K562 (cell line): ENCODE measurements at regions not wholly inside any gene's neighbourhood (a gene's known extent, or its start where the extent isn't known, plus 50 kb on each side); places are given as distances from the start of the nearest gene placed in this dataset.

ENCODE experiments used
- ATAC-seq: fragments of 200-7000 bp; cut with Tn5 transposase; 3 replicates; pipeline ENCODE4 v1.9.1; 2020; ENCODE audit warnings: moderate library complexity
- BruUV-seq: library from RNA; stranded (reverse); fragments of 400-500 nt; replicated peaks from 2 replicates; lab custom pipeline; 2021; lab: Mats Ljungman, UMichigan
- CTCF ChIA-PET: fragments of 300-600 bp; formaldehyde crosslinking; extraction: SDS; loops from one replicate; lab custom pipeline; 2021; ENCODE audit warnings: low intra/inter-chr PET ratio; lab: Yijun Ruan, JAX
- POLR2A ChIA-PET: fragments of 300-600, 350-650 bp; sonication (Branson Sonifier 250); formaldehyde crosslinking; extraction: SDS; loops from one replicate; lab custom pipeline; 2021; ENCODE audit warnings: antibody characterized with exemption, inconsistent platforms; lab: Yijun Ruan, JAX
- DNase-seq, 4 experiments: peaks; one replicate each; pipeline versions ENCODE4 v3.0.0 to v3.0.0-alpha.2; 2011 to 2018; ENCODE audit warnings: low spot score in 3 of 4, mixed read lengths in 3 of 4; ENCODE audit errors: extremely low read depth in 1 of 4
- FAIRE-seq: peaks from 2 replicates; lab custom pipeline; 2011; peaks lifted over from hg19 to GRCh38; lab: Jason Lieb, UNC
- H2AFZ ChIP-seq: 2 replicates; pipeline ENCODE4 v1.6.0; 2011; ENCODE audit warnings: low read depth, low read length, control low read depth, inconsistent platforms
- H3K27ac ChIP-seq: fragments of 200-600 bp; 3 replicates; pipeline ENCODE4 v1.8.0; 2011; ENCODE audit warnings: low read depth, mild to moderate bottlenecking, control low read depth, inconsistent platforms, low read length, moderate library complexity, mixed read lengths; ENCODE audit errors: extremely low read depth
- H3K27me3 ChIP-seq, 2 experiments: fragments of 300-600 bp in 1 of 2; 2 replicates in 1 of 2; 3 replicates in 1 of 2; pipeline versions ENCODE4 v1.6.0 to v1.8.0; 2011; ENCODE audit warnings: inconsistent platforms in 2 of 2, low read length in 2 of 2, mild to moderate bottlenecking in 1 of 2, mixed read lengths in 1 of 2, moderate library complexity in 1 of 2; ENCODE audit not compliant: control insufficient read depth in 2 of 2, insufficient read depth in 2 of 2
- H3K36me3 ChIP-seq: fragments of 300-600 bp; 3 replicates; pipeline ENCODE4 v1.8.0; 2011; ENCODE audit warnings: mild to moderate bottlenecking, low read length, inconsistent platforms; ENCODE audit not compliant: control insufficient read depth, insufficient read depth
- H3K4me1 ChIP-seq, 2 experiments: fragments of 200-600 bp in 1 of 2; replicated peaks in 1 of 2; 2 replicates in 1 of 2; 3 replicates in 1 of 2; pipeline versions ENCODE4 v1.5.1 to v1.8.0; 2011; ENCODE audit warnings: inconsistent platforms in 2 of 2, low read length in 2 of 2, mild to moderate bottlenecking in 1 of 2, mixed read lengths in 1 of 2, moderate library complexity in 1 of 2; ENCODE audit not compliant: control insufficient read depth in 2 of 2, insufficient read depth in 2 of 2
- H3K4me2 ChIP-seq: 2 replicates; pipeline ENCODE4 v1.6.1; 2011; ENCODE audit warnings: low read length, control low read depth, inconsistent platforms, mixed read lengths; ENCODE audit not compliant: insufficient read depth
- H3K4me3 ChIP-seq: fragments of 200-600 bp; sonication (generic), shearing (Covaris generic); 2 replicates; pipeline ENCODE4 v1.5.1; 2016; ENCODE audit warnings: control low read depth, inconsistent platforms
- H3K79me2 ChIP-seq: fragments of 200-600 bp; 3 replicates; pipeline ENCODE4 v1.8.0; 2011; ENCODE audit warnings: low read length, inconsistent platforms; ENCODE audit not compliant: control insufficient read depth, insufficient read depth
- H3K9ac ChIP-seq, 2 experiments: 2 replicates each; pipeline versions ENCODE4 v1.6.0 to v1.6.1; 2011; ENCODE audit warnings: low read depth in 2 of 2, low read length in 2 of 2, control low read depth in 1 of 2, inconsistent platforms in 1 of 2, mild to moderate bottlenecking in 1 of 2, mixed read lengths in 1 of 2; ENCODE audit not compliant: insufficient read depth in 1 of 2
- H3K9me1 ChIP-seq: one replicate; pipeline ENCODE4 v1.6.0; 2011; ENCODE audit warnings: inconsistent platforms, mild to moderate bottlenecking, low read length, moderate library complexity; ENCODE audit not compliant: control insufficient read depth, insufficient read depth
- H3K9me3 ChIP-seq: replicated peaks from 2 replicates; pipeline ENCODE4 v1.5.1; 2011; ENCODE audit warnings: low read depth, low read length, inconsistent platforms; ENCODE audit not compliant: control insufficient read depth, insufficient read depth
- H4K20me1 ChIP-seq: replicated peaks from 2 replicates; pipeline ENCODE4 v1.6.1; 2011; ENCODE audit warnings: low read length, inconsistent platforms, mixed read lengths; ENCODE audit not compliant: control insufficient read depth, insufficient read depth
- BRCA1 ChIP-seq, 2 experiments: fragments of 450-650 bp in 1 of 2; sonication (generic) in 1 of 2; formaldehyde crosslinking in 1 of 2; IDR thresholded peaks; 2 replicates each; pipeline versions ENCODE4 v1.5.0 to v1.6.1; 2017 to 2020; ENCODE audit warnings: mild to moderate bottlenecking in 1 of 2, missing genetic modification reagents in 1 of 2
- DMBX1 ChIP-seq: fragments of 250-450 bp; sonication (Bioruptor Pico); IDR thresholded peaks from 2 replicates; pipeline ENCODE4 v1.8.0; 2022; ENCODE audit warnings: inconsistent platforms, mild to moderate bottlenecking, moderate library complexity, borderline replicate concordance
- KLF1 ChIP-seq: fragments of 450-650 bp; IDR thresholded peaks from 2 replicates; pipeline ENCODE4 v1.6.1; 2016; ENCODE audit warnings: missing genetic modification characterization, missing compliant biosample characterization
- RB1 ChIP-seq: fragments of 450-650 bp; IDR thresholded peaks from 2 replicates; pipeline ENCODE4 v1.6.1; 2017; ENCODE audit warnings: low read depth, mild to moderate bottlenecking
- ZNF217 ChIP-seq: sonication (generic); formaldehyde crosslinking; IDR thresholded peaks from 2 replicates; pipeline ENCODE4 v1.8.0; 2022; ENCODE audit warnings: mild to moderate bottlenecking, missing genetic modification reagents
- ZNF324 ChIP-seq: fragments of 250-450 bp; sonication (Bioruptor Pico); IDR thresholded peaks from 2 replicates; pipeline ENCODE4 v1.4.0; 2020; ENCODE audit warnings: mild to moderate bottlenecking
- ZNF384 ChIP-seq: IDR thresholded peaks from 2 replicates; pipeline ENCODE4 v1.6.1; 2012; ENCODE audit warnings: low read depth, low read length, improper control_type of control experiment
- WGBS: fragments of 100-300 bp; shearing (Covaris generic); methylation state at CpG from one replicate; pipeline ENCODE4 v1.1.6; 2016; ENCODE audit warnings: low coverage, mixed read lengths; ENCODE audit not compliant: insufficient coverage; ENCODE audit errors: missing lambda C conversion rate; 5-methylcytosine and 5-hydroxymethylcytosine counted together
- in situ Hi-C: fragments of 300-500 bp; cut with MboI; formaldehyde crosslinking; loops from 4 replicates; pipeline ENCODE4 v1.15.0; 2018; ENCODE audit warnings: inconsistent platforms, mixed read lengths
- intact Hi-C: fragments of 100-400 bp; cut with micrococcal nuclease; formaldehyde crosslinking; loops from 2 replicates; pipeline ENCODE4 v1.14.2; 2022
- TF ChIP-seq, protein P1 (sequence below): fragments of 250-450 bp; sonication (Bioruptor Pico); IDR thresholded peaks from 2 replicates; pipeline ENCODE4 v1.4.0; 2020; ENCODE audit warnings: borderline replicate concordance
- TF ChIP-seq, protein P2 (sequence below): sonication (generic); formaldehyde crosslinking; IDR thresholded peaks from 2 replicates; pipeline ENCODE4 v1.5.0; 2020; ENCODE audit warnings: missing genetic modification reagents
- TF ChIP-seq, protein P3 (sequence below): conservative IDR thresholded peaks from 2 replicates; pipeline ENCODE4 v1.6.1; 2011; ENCODE audit warnings: low read depth, mild to moderate bottlenecking, low read length; ENCODE audit not compliant: control insufficient read depth
- TF ChIP-seq, protein P4 (sequence below): sonication (generic); formaldehyde crosslinking; IDR thresholded peaks from 2 replicates; pipeline ENCODE4 v1.8.0; 2023; ENCODE audit warnings: mild to moderate bottlenecking, missing genetic modification reagents

DNA sequence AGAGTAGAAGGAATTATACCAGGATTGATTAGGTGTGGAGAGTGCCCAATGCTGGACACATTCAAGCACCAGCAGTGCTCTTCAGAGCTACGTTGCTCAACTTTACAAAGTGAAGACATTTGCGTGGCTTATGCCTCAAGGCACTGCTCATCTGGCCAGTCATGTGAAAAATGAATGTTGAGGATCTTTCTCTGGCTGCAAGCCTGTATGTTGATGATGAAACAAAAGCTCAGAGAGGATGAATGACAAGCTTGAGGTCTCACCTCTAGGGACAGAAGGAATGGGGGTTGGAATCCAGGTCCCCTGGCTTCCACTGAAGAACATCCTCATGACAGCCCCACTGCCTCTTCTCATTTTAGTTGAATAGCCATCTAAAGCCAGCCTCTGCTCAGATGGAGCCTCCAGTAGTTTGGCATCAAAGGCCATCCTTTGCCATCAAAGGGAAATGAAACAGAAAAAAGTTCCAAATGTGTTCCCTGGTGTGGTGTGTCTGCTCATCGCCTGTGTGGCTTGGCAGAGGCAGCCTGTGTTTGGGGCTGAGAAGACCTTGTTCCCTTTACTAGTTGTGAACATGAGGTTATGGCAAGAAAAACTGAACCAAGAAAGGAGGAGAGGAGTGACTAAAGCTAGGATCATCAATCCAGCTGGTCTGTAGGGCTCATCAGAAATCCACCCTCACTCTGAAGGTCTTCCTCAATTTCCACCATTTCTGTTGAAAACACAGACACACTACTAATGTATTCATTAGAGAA lies 114.0 kb upstream of the KL start (continued):
- TF ChIP-seq ZNF384: no peak
- no peak for TF ChIP-seq KLF1 (tag)
- no peak for TF ChIP-seq ZNF217 (CRISPR knock-in tag)

DNA sequence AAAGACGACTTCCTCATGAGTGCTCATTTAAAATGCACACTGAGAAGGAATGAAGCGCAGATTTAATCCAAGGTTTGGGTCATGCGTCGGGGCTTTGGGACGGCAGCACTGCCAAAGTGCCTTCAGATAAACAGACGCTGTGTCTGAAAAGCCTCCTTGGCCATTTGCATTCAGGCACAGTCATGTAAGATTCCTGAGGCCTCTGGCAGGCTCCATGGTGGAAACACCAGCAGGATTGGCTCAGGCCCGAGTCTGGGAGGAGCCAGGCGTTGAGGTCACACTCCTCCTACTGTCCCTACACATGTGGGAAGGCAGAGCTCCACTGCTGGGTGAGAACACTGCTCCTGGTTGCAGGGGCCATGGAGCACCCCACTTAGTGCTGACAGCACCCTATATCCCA lies 113.3 kb upstream of the KL start:
- H3K27me3 ChIP-seq: no peaks in the 10 kb centered on the region
- CTCF ChIA-PET: no interaction called here
- ATAC-seq: peak; percentile 59; the same call in 2 of the 3 replicates
- intact Hi-C loops: no loop called here
- no peaks in the 10 kb centered on the region for H3K9me3 ChIP-seq
- no peaks in the 10 kb centered on the region for H3K79me2 ChIP-seq
- TF ChIP-seq DMBX1 (no peak), RB1 (no peak), BRCA1 (IDR thresholded peaks at IDR 0.05) (no peak), BRCA1 (CRISPR knock-in tag; IDR thresholded peaks at IDR 0.05) (no peak), ZNF324 (CRISPR knock-in tag) (no peak)
- TF ChIP-seq, protein P1, sequence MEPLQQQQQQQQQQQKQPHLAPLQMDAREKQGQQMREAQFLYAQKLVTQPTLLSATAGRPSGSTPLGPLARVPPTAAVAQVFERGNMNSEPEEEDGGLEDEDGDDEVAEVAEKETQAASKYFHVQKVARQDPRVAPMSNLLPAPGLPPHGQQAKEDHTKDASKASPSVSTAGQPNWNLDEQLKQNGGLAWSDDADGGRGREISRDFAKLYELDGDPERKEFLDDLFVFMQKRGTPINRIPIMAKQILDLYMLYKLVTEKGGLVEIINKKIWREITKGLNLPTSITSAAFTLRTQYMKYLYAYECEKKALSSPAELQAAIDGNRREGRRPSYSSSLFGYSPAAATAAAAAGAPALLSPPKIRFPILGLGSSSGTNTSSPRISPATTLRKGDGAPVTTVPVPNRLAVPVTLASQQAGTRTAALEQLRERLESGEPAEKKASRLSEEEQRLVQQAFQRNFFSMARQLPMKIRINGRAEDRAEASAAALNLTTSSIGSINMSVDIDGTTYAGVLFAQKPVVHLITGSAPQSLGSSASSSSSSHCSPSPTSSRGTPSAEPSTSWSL: no peak
- TF ChIP-seq, protein P2, sequence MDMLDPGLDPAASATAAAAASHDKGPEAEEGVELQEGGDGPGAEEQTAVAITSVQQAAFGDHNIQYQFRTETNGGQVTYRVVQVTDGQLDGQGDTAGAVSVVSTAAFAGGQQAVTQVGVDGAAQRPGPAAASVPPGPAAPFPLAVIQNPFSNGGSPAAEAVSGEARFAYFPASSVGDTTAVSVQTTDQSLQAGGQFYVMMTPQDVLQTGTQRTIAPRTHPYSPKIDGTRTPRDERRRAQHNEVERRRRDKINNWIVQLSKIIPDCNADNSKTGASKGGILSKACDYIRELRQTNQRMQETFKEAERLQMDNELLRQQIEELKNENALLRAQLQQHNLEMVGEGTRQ (CRISPR knock-in tag): no peak
- TF ChIP-seq, protein P3, sequence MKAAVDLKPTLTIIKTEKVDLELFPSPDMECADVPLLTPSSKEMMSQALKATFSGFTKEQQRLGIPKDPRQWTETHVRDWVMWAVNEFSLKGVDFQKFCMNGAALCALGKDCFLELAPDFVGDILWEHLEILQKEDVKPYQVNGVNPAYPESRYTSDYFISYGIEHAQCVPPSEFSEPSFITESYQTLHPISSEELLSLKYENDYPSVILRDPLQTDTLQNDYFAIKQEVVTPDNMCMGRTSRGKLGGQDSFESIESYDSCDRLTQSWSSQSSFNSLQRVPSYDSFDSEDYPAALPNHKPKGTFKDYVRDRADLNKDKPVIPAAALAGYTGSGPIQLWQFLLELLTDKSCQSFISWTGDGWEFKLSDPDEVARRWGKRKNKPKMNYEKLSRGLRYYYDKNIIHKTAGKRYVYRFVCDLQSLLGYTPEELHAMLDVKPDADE: no peak
- TF ChIP-seq, protein P4, sequence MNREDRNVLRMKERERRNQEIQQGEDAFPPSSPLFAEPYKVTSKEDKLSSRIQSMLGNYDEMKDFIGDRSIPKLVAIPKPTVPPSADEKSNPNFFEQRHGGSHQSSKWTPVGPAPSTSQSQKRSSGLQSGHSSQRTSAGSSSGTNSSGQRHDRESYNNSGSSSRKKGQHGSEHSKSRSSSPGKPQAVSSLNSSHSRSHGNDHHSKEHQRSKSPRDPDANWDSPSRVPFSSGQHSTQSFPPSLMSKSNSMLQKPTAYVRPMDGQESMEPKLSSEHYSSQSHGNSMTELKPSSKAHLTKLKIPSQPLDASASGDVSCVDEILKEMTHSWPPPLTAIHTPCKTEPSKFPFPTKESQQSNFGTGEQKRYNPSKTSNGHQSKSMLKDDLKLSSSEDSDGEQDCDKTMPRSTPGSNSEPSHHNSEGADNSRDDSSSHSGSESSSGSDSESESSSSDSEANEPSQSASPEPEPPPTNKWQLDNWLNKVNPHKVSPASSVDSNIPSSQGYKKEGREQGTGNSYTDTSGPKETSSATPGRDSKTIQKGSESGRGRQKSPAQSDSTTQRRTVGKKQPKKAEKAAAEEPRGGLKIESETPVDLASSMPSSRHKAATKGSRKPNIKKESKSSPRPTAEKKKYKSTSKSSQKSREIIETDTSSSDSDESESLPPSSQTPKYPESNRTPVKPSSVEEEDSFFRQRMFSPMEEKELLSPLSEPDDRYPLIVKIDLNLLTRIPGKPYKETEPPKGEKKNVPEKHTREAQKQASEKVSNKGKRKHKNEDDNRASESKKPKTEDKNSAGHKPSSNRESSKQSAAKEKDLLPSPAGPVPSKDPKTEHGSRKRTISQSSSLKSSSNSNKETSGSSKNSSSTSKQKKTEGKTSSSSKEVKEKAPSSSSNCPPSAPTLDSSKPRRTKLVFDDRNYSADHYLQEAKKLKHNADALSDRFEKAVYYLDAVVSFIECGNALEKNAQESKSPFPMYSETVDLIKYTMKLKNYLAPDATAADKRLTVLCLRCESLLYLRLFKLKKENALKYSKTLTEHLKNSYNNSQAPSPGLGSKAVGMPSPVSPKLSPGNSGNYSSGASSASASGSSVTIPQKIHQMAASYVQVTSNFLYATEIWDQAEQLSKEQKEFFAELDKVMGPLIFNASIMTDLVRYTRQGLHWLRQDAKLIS (CRISPR knock-in tag): no peak
- H3K9ac ChIP-seq: no peak overlapping the region
- H3K27ac ChIP-seq: no peak overlapping the region
- in situ Hi-C loops: no loop called here
- no peak overlapping the region for H3K4me3 ChIP-seq
- H3K4me1 ChIP-seq: no peaks in the 10 kb centered on the region
- H2AFZ ChIP-seq: no peak overlapping the region
- 7% methylated on average over 5 of the region's 8 CpGs for WGBS
- POLR2A ChIA-PET: interaction anchor here (1.0 kb wide), 1 partner anchor 10 kb away, joined by 3 read pairs; no protein-coding TSS in a partner anchor
- H4K20me1 ChIP-seq: no peaks in the 10 kb centered on the region
- peak in 1 of 4 experiments; percentile 1 for DNase-seq
- no peak for FAIRE-seq
- no peaks in the 10 kb centered on the region for H3K36me3 ChIP-seq
- H3K4me2 ChIP-seq: no peak overlapping the region
- no TSS peak for BruUV-seq
- no peaks in the 10 kb centered on the region for H3K9me1 ChIP-seq
